ENCODE measurements at regions not wholly inside any gene's neighbourhood (a gene's known extent, or its start where the extent isn't known, plus 50 kb on each side); places are given as distances from the start of the nearest gene placed in this dataset.
"Not testable (repeated sequence)": the region's sequence is repeated elsewhere in the genome, so short reads cannot be mapped to it uniquely, and the experiment has no call there.

GRCh38 chr11:12058425-12059115, 50.1 kb upstream of the DKK3 start:
- Mint-ChIP-seq H3K4me3 (no peak overlapping the region), H3K4me1 (peaks cover 6% of the 10 kb centered on the region), H3K36me3 (peaks cover 1% of the 10 kb centered on the region), H3K9me3 (peaks cover 9% of the 10 kb centered on the region), H3K27me3 (peaks cover 12% of the 10 kb centered on the region), H3K27ac (no peak overlapping the region)
- CTCF ChIA-PET, result interaction anchor here (1.0 to 18.8 kb wide), 3 partner anchors 10 to 227 kb away, joined by 3 to 532 read pairs (median 8); no protein-coding TSS in a partner anchor
- DNase-seq, result no peak

DNA sequence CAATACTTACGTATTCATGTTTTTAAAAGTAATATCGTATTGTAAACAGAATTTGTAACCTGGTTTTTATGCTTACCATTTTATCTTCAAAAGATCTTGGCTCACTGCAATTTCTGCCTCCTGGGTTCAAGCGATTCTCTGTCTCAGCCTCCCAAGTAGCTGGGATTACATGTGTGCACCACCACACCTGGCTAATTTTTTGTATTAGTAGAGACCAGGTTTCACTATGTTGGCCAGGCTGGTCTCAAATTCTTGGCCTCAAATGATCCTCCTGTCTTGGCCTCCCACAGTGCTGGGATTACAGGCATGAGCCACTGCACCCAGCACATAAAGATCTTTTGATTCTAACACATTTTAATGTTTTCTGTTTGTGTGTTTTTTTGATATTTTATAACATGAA, 50.7 kb upstream of the DKK3 start:
- not testable (repeated sequence) for H3K27ac Mint-ChIP-seq, H3K4me3 Mint-ChIP-seq, H3K36me3 Mint-ChIP-seq, H3K4me1 Mint-ChIP-seq, H3K9me3 Mint-ChIP-seq, DNase-seq
- peaks cover 12% of the 10 kb centered on the region for H3K27me3 Mint-ChIP-seq
- CTCF ChIA-PET, result interaction anchor here (0.8 to 1.8 kb wide), 3 partner anchors 11 to 222 kb away, joined by 3 to 8 read pairs (median 6); no protein-coding TSS in a partner anchor

- CTCF ChIA-PET, result interaction anchor here (0.8 to 3.2 kb wide), 6 partner anchors 12 to 228 kb away, joined by 3 to 9 read pairs (median 4); no protein-coding TSS in a partner anchor
- peaks cover 13% of the 10 kb centered on the region for H3K9me3 Mint-ChIP-seq
- H3K27me3 Mint-ChIP-seq, result peaks cover 20% of the 10 kb centered on the region
- no peak overlapping the region for H3K27ac Mint-ChIP-seq
- no peak for DNase-seq
- H3K36me3 Mint-ChIP-seq, result peaks cover 1% of the 10 kb centered on the region
- peaks cover 7% of the 10 kb centered on the region for H3K4me1 Mint-ChIP-seq
- H3K4me3 Mint-ChIP-seq, result no peak overlapping the region
Measured at GRCh38 chr11:12060385-12060985, 49.9 kb upstream of the MICAL2 start.
